PC-9 (cell line): ENCODE measurements at regions not wholly inside any gene's neighbourhood (a gene's known extent, or its start where the extent isn't known, plus 50 kb on each side); places are given as distances from the start of the nearest gene placed in this dataset.

ENCODE experiments used
- BruUV-seq: library from RNA; stranded (reverse); fragments of 400-500 nt; replicated peaks from 2 replicates; lab custom pipeline; 2021; lab: Mats Ljungman, UMichigan
- CTCF ChIA-PET: fragments of 300-600 bp; sonication (Branson Sonifier 250); formaldehyde crosslinking; loops from one replicate; lab custom pipeline; 2022; ENCODE audit warnings: antibody characterized with exemption; lab: Charles Lee
- POLR2A ChIA-PET: fragments of 300-600 bp; sonication (Branson Sonifier 250); formaldehyde crosslinking; loops from one replicate; lab custom pipeline; 2022; ENCODE audit warnings: antibody characterized with exemption; ENCODE audit not compliant: unreplicated experiment; lab: Charles Lee
- DNase-seq, 2 experiments: peaks; one replicate each; pipeline versions ENCODE4 v3.0.0 to v3.0.0-alpha.2; 2015 to 2022; ENCODE audit warnings: mixed read lengths in 1 of 2
- H2AFZ ChIP-seq: fragments of 200-600 bp; sonication (generic); 2 replicates; pipeline ENCODE4 v1.8.1; 2017; ENCODE audit warnings: antibody characterized with exemption
- H3F3A ChIP-seq: fragments of 200-600 bp; sonication (generic); 2 replicates; pipeline ENCODE4 v1.8.1; 2017; ENCODE audit warnings: antibody characterized with exemption, mild to moderate bottlenecking, low read depth; ENCODE audit not compliant: insufficient read depth
- H3K27ac ChIP-seq: fragments of 200-600 bp; sonication (generic); 2 replicates; pipeline ENCODE4 v1.6.1; 2016; ENCODE audit warnings: mixed run types
- H3K27me3 ChIP-seq: fragments of 200-600 bp; sonication (generic); 2 replicates; pipeline ENCODE4 v1.6.1; 2016; ENCODE audit warnings: low read depth, mixed run types; ENCODE audit not compliant: insufficient read depth
- H3K36me3 ChIP-seq: fragments of 200-600 bp; sonication (generic); 2 replicates; pipeline ENCODE4 v1.6.1; 2016; ENCODE audit warnings: low read depth, mixed run types
- H3K4me1 ChIP-seq: fragments of 200-600 bp; sonication (generic); replicated peaks from 2 replicates; pipeline ENCODE4 v1.6.1; 2016; ENCODE audit warnings: mixed run types; ENCODE audit not compliant: insufficient read depth
- H3K4me2 ChIP-seq: fragments of 200-600 bp; sonication (generic); 2 replicates; pipeline ENCODE4 v1.6.1; 2017; ENCODE audit warnings: mixed run types
- H3K4me3 ChIP-seq: fragments of 200-600 bp; sonication (generic); 2 replicates; pipeline ENCODE4 v1.6.1; 2016; ENCODE audit warnings: mixed run types
- H3K79me2 ChIP-seq: fragments of 200-600 bp; sonication (generic); 2 replicates; pipeline ENCODE4 v1.6.1; 2017; ENCODE audit warnings: low read depth, mixed run types
- H3K9me2 ChIP-seq: fragments of 200-600 bp; sonication (generic); 2 replicates; pipeline ENCODE4 v1.8.1; 2017; ENCODE audit warnings: mild to moderate bottlenecking; ENCODE audit not compliant: insufficient read depth
- H3K9me3 ChIP-seq: fragments of 200-600 bp; sonication (generic); 2 replicates; pipeline ENCODE4 v1.8.1; 2016; ENCODE audit warnings: low read depth; ENCODE audit not compliant: insufficient read depth
- H4K20me1 ChIP-seq: fragments of 200-600 bp; sonication (generic); 2 replicates; pipeline ENCODE4 v1.8.1; 2017; ENCODE audit not compliant: insufficient read depth
- EZH2 ChIP-seq: fragments of 200-600 bp; sonication (generic); IDR thresholded peaks from 2 replicates; pipeline ENCODE4 v1.8.0; 2017; ENCODE audit warnings: antibody characterized with exemption, low read depth
- intact Hi-C: fragments of 100-400 bp; cut with micrococcal nuclease; formaldehyde crosslinking; loops from one replicate; pipeline ENCODE4 v1.10.0; 2022; ENCODE audit not compliant: unreplicated experiment
- TF ChIP-seq, protein P1 (sequence below): fragments of 200-600 bp; sonication (generic); conservative IDR thresholded peaks from 2 replicates; pipeline ENCODE4 v1.6.1; 2017; ENCODE audit warnings: mixed run types, antibody characterized with exemption, mild to moderate bottlenecking, moderate library complexity

DNA sequence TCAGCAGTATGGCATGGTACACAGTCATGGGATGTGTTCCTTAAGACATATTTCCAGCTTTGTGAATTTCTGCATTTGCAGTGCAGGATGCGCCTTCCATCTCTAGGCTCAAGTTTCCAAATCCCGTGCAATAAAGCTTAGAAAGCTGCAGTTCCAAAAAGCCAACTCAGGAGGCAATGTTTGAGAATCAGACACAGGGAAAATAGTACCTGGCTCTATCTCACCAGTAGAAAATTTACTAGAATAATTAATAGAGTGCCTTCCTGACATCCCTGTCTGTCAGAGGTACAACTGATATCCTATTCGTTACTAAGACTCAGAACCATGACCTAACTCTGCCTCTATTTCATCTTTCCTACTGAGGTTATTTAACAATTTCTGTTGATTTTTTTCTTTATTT lies 1333.0 kb downstream of the PCDH19 start:
- Histone ChIP-seq H3K4me3 (no peak overlapping the region), H3F3A (no peaks in the 10 kb centered on the region), H3K9me2 (no peaks in the 10 kb centered on the region; the same call in 1 of the 2 replicates), H3K79me2 (no peaks in the 10 kb centered on the region), H3K36me3 (no peaks in the 10 kb centered on the region), H3K9me3 (no peaks in the 10 kb centered on the region), H3K27ac (no peak overlapping the region), H3K4me2 (no peak overlapping the region), H3K27me3 (no peaks in the 10 kb centered on the region), H2AFZ (no peak overlapping the region), H3K4me1 (no peaks in the 10 kb centered on the region), H4K20me1 (no peaks in the 10 kb centered on the region)
- POLR2A ChIA-PET, result no interaction called here
- no peak for TF ChIP-seq EZH2
- BruUV-seq, result no TSS peak
- intact Hi-C loops, result no loop called here
- CTCF ChIA-PET, result no interaction called here
- no peak for DNase-seq

- no peaks in the 10 kb centered on the region for H3K79me2 ChIP-seq
- no peaks in the 10 kb centered on the region for H3K9me3 ChIP-seq
- no peak overlapping the region for H3K27ac ChIP-seq
- no peak for DNase-seq
- no peaks in the 10 kb centered on the region for H3K27me3 ChIP-seq
- ChIA-PET POLR2A (no interaction called here), CTCF (no interaction called here)
- no peaks in the 10 kb centered on the region for H3K4me1 ChIP-seq
- H3K36me3 ChIP-seq, result no peaks in the 10 kb centered on the region
- H4K20me1 ChIP-seq, result no peaks in the 10 kb centered on the region
- H3K9me2 ChIP-seq, result no peaks in the 10 kb centered on the region; the same call in 1 of the 2 replicates
- TF ChIP-seq, protein P1, sequence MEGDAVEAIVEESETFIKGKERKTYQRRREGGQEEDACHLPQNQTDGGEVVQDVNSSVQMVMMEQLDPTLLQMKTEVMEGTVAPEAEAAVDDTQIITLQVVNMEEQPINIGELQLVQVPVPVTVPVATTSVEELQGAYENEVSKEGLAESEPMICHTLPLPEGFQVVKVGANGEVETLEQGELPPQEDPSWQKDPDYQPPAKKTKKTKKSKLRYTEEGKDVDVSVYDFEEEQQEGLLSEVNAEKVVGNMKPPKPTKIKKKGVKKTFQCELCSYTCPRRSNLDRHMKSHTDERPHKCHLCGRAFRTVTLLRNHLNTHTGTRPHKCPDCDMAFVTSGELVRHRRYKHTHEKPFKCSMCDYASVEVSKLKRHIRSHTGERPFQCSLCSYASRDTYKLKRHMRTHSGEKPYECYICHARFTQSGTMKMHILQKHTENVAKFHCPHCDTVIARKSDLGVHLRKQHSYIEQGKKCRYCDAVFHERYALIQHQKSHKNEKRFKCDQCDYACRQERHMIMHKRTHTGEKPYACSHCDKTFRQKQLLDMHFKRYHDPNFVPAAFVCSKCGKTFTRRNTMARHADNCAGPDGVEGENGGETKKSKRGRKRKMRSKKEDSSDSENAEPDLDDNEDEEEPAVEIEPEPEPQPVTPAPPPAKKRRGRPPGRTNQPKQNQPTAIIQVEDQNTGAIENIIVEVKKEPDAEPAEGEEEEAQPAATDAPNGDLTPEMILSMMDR, result no peak
- TF ChIP-seq EZH2, result no peak
- intact Hi-C loops, result no loop called here
- H3F3A ChIP-seq, result no peaks in the 10 kb centered on the region
- no peak overlapping the region for H3K4me2 ChIP-seq
- no peak overlapping the region for H3K4me3 ChIP-seq
- no TSS peak for BruUV-seq
- no peak overlapping the region for H2AFZ ChIP-seq
Observed at GRCh38 chrX:99073551-99073950, 1336.5 kb downstream of the PCDH19 start.

GRCh38 chrX:99051639-99052038 lies 1358.4 kb downstream of the PCDH19 start:
- Histone ChIP-seq H3K4me1 (no peaks in the 10 kb centered on the region), H3K9me3 (no peaks in the 10 kb centered on the region), H4K20me1 (no peaks in the 10 kb centered on the region), H3K79me2 (no peaks in the 10 kb centered on the region), H3K36me3 (no peaks in the 10 kb centered on the region), H2AFZ (no peak overlapping the region), H3K4me2 (no peak overlapping the region), H3K27me3 (no peaks in the 10 kb centered on the region), H3K9me2 (no peaks in the 10 kb centered on the region), H3F3A (no peaks in the 10 kb centered on the region), H3K27ac (no peak overlapping the region), H3K4me3 (no peak overlapping the region)
- no peak for TF ChIP-seq EZH2
- TF ChIP-seq, protein P1, result no peak
- ChIA-PET POLR2A (interaction anchor here (0.6 kb wide), 1 partner anchor 882 kb away, joined by 4 read pairs; no protein-coding TSS in a partner anchor), CTCF (no interaction called here)
- intact Hi-C loops, result no loop called here
- BruUV-seq, result no TSS peak
- DNase-seq, result no peak
